Endothelial cell of umbilical vein (primary cell): ENCODE measurements at regions not wholly inside any gene's neighbourhood (a gene's known extent, or its start where the extent isn't known, plus 50 kb on each side); places are given as distances from the start of the nearest gene placed in this dataset.

Source experiments
- BruUV-seq: library from RNA; stranded (reverse); fragments of 400-500 nt; replicated peaks from 2 replicates; lab custom pipeline; 2021; lab: Mats Ljungman, UMichigan
- CTCF ChIA-PET: fragments of 300-600, 350-600 bp; sonication (Branson Sonifier 250); formaldehyde crosslinking; loops from one replicate; lab custom pipeline; 2021; ENCODE audit warnings: antibody characterized with exemption, inconsistent platforms; lab: Charles Lee
- POLR2A ChIA-PET: fragments of 300-600, 350-600 bp; sonication (Branson Sonifier 250); formaldehyde crosslinking; loops from one replicate; lab custom pipeline; 2021; ENCODE audit warnings: antibody characterized with exemption, inconsistent platforms; lab: Charles Lee
- DNase-seq: peaks from one replicate; pipeline ENCODE4 v3.0.0-alpha.2; 2011; ENCODE audit warnings: low read depth, low spot score
- FAIRE-seq: peaks from 2 replicates; lab custom pipeline; 2011; peaks lifted over from hg19 to GRCh38; lab: Jason Lieb, UNC
- H2AFZ ChIP-seq: 2 replicates; pipeline ENCODE4 v1.6.0; 2012; ENCODE audit warnings: low read depth, low read length, control low read depth, inconsistent platforms
- H3K27ac ChIP-seq: 2 replicates; pipeline ENCODE4 v1.5.1; 2011; ENCODE audit warnings: low read depth, mild to moderate bottlenecking, control low read depth, low read length, moderate library complexity; ENCODE audit not compliant: insufficient read depth
- H3K27me3 ChIP-seq, 2 experiments: 2 replicates each; pipeline versions ENCODE4 v1.6.0 to v1.6.1; 2011; ENCODE audit warnings: low read length in 2 of 2, mixed read lengths in 1 of 2; ENCODE audit not compliant: control insufficient read depth in 2 of 2, insufficient read depth in 2 of 2
- H3K36me3 ChIP-seq, 2 experiments: 2 replicates in 1 of 2; 3 replicates in 1 of 2; pipeline ENCODE4 v1.5.1; 2011; ENCODE audit warnings: low read length in 2 of 2, mild to moderate bottlenecking in 1 of 2, moderate library complexity in 1 of 2; ENCODE audit not compliant: control insufficient read depth in 2 of 2, insufficient read depth in 2 of 2; ENCODE audit errors: extremely low read depth in 1 of 2
- H3K4me1 ChIP-seq: 3 replicates; pipeline ENCODE4 v1.5.1; 2011; ENCODE audit warnings: mild to moderate bottlenecking, low read length; ENCODE audit not compliant: control insufficient read depth, insufficient read depth; ENCODE audit errors: extremely low read depth
- H3K4me2 ChIP-seq: 2 replicates; pipeline ENCODE4 v1.6.1; 2011; ENCODE audit warnings: low read length, control low read depth, mixed read lengths; ENCODE audit not compliant: insufficient read depth
- H3K4me3 ChIP-seq, 3 experiments: fragments of 200-600 bp in 1 of 3; sonication (generic), shearing (Covaris generic) in 1 of 3; replicated peaks in 1 of 3; 2 replicates each; pipeline ENCODE4 v1.5.1; 2011 to 2016; ENCODE audit warnings: control low read depth in 3 of 3, low read length in 3 of 3, mild to moderate bottlenecking in 2 of 3, inconsistent platforms in 1 of 3, low read depth in 1 of 3, moderate library complexity in 1 of 3; ENCODE audit not compliant: insufficient read depth in 1 of 3
- H3K79me2 ChIP-seq: 2 replicates; pipeline ENCODE4 v1.6.0; 2012; ENCODE audit warnings: low read length, inconsistent platforms; ENCODE audit not compliant: control insufficient read depth, insufficient read depth
- H3K9ac ChIP-seq: replicated peaks from 2 replicates; pipeline ENCODE3; 2011; ENCODE audit warnings: low read length, control low read depth; ENCODE audit not compliant: insufficient read depth; ENCODE audit errors: extremely low read depth
- H3K9me1 ChIP-seq: replicated peaks from 3 replicates; pipeline ENCODE4 v1.6.0; 2011; ENCODE audit warnings: mild to moderate bottlenecking, low read length; ENCODE audit not compliant: control insufficient read depth, insufficient read depth; ENCODE audit errors: extremely low read depth
- H3K9me3 ChIP-seq: replicated peaks from 2 replicates; pipeline ENCODE4 v1.5.1; 2012; ENCODE audit warnings: low read length, inconsistent platforms; ENCODE audit not compliant: control insufficient read depth, insufficient read depth
- H4K20me1 ChIP-seq: replicated peaks from 2 replicates; pipeline ENCODE3; 2011; ENCODE audit warnings: mild to moderate bottlenecking, low read length; ENCODE audit not compliant: control insufficient read depth, insufficient read depth; ENCODE audit errors: extremely low read depth
- CTCF ChIP-seq, 2 donors: IDR thresholded peaks; 1 replicate in 1 of 2; 2 replicates in 1 of 2; pipeline ENCODE4 v1.5.1; 2011; ENCODE audit warnings: low read length in 2 of 2, mild to moderate bottlenecking in 2 of 2, moderate library complexity in 2 of 2, control low read depth in 1 of 2, inconsistent platforms in 1 of 2, low read depth in 1 of 2; ENCODE audit not compliant: insufficient read depth in 1 of 2; ENCODE audit errors: extremely low read depth in 1 of 2
- EZH2 ChIP-seq: IDR thresholded peaks from 2 replicates; pipeline ENCODE4 v1.6.1; 2012; ENCODE audit warnings: borderline replicate concordance, low read depth, mild to moderate bottlenecking, moderate library complexity, low read length, inconsistent platforms; ENCODE audit not compliant: severe bottlenecking
- FOS ChIP-seq: IDR thresholded peaks from 2 replicates; pipeline ENCODE4 v1.6.1; 2011; ENCODE audit warnings: mild to moderate bottlenecking, low read length, moderate library complexity, borderline replicate concordance; ENCODE audit not compliant: insufficient read depth
- GATA2 ChIP-seq: IDR thresholded peaks from 2 replicates; pipeline ENCODE4 v1.7.0; 2011; ENCODE audit warnings: low read depth, mild to moderate bottlenecking, moderate library complexity, mixed read lengths, low read length; ENCODE audit not compliant: insufficient read length, insufficient read depth
- JUN ChIP-seq: IDR thresholded peaks from 2 replicates; pipeline ENCODE4 v1.6.1; 2011; ENCODE audit warnings: borderline replicate concordance, low read depth; ENCODE audit not compliant: insufficient read length, insufficient read depth
- MAX ChIP-seq: IDR thresholded peaks from 2 replicates; pipeline ENCODE4 v1.6.1; 2011; ENCODE audit not compliant: insufficient read depth, insufficient read length
- MYC ChIP-seq: IDR thresholded peaks from one replicate; pipeline ENCODE4 v1.6.1; 2011; ENCODE audit warnings: mild to moderate bottlenecking, low read depth, low read length
- POLR2A ChIP-seq: IDR thresholded peaks from 2 replicates; pipeline ENCODE4 v1.6.1; 2012; ENCODE audit warnings: low read depth, mild to moderate bottlenecking, control low read depth, low read length
- POLR2AphosphoS5 ChIP-seq: IDR thresholded peaks from 2 replicates; pipeline ENCODE4 v1.6.1; 2012; ENCODE audit warnings: low read depth, mild to moderate bottlenecking, control low read depth, low read length, moderate library complexity; ENCODE audit not compliant: insufficient read depth
- dilution Hi-C: fragments of 300-500 bp; cut with MboI; formaldehyde crosslinking; loops from one replicate; pipeline ENCODE4 v1.15.0; 2019; ENCODE audit warnings: low sequenced_read_pairs; ENCODE audit not compliant: extremely low pct_ligation_motif_present
- intact Hi-C: fragments of 100-400 bp; cut with micrococcal nuclease; formaldehyde crosslinking; loops from one replicate; pipeline ENCODE4 v1.10.0; 2022

GRCh38 chr2:176622792-176623191 is 353.6 kb downstream of the MTX2 start:
- Histone ChIP-seq H2AFZ (no peak overlapping the region), H4K20me1 (no peaks in the 10 kb centered on the region), H3K27me3 (no peaks in the 10 kb centered on the region), H3K4me1 (no peaks in the 10 kb centered on the region), H3K9me1 (no peaks in the 10 kb centered on the region), H3K9ac (no peak overlapping the region), H3K4me2 (no peak overlapping the region), H3K79me2 (no peaks in the 10 kb centered on the region), H3K27ac (no peak overlapping the region), H3K4me3 (no peak overlapping the region), H3K9me3 (no peaks in the 10 kb centered on the region), H3K36me3 (no peaks in the 10 kb centered on the region)
- FAIRE-seq = no peak
- dilution Hi-C loops (no loop called here), intact Hi-C loops (no loop called here)
- ChIA-PET CTCF (no interaction called here), POLR2A (no interaction called here)
- no peak for DNase-seq
- no TSS peak for BruUV-seq
- TF ChIP-seq CTCF (IDR thresholded peaks at IDR 0.05; ENCODE audit: extremely low read depth in 1 of 2, insufficient read depth in 1 of 2, low read depth in 1 of 2, low read length in 2 of 2) (no peak), GATA2 (no peak), POLR2A (no peak), EZH2 (no peak), POLR2AphosphoS5 (no peak), MYC (no peak), JUN (no peak), FOS (no peak), MAX (no peak)
